PC-9 (cell line): ENCODE measurements at regions not wholly inside any gene's neighbourhood (a gene's known extent, or its start where the extent isn't known, plus 50 kb on each side); places are given as distances from the start of the nearest gene placed in this dataset.

Experiments
- CTCF ChIP-seq: fragments of 200-600 bp; sonication (generic); conservative IDR thresholded peaks from 2 replicates; pipeline ENCODE4 v1.6.1; 2017; ENCODE audit warnings: mixed run types, antibody characterized with exemption, mild to moderate bottlenecking, moderate library complexity
- EZH2 ChIP-seq: fragments of 200-600 bp; sonication (generic); IDR thresholded peaks from 2 replicates; pipeline ENCODE4 v1.8.0; 2017; ENCODE audit warnings: antibody characterized with exemption, low read depth

- TF ChIP-seq CTCF (no peak), EZH2 (no peak)
Observed at GRCh38 chr16:64717871-64718270, 404.0 kb downstream of the CDH11 start.
